HG02870 (cell line): ENCODE measurements at regions not wholly inside any gene's neighbourhood (a gene's known extent, or its start where the extent isn't known, plus 50 kb on each side); places are given as distances from the start of the nearest gene placed in this dataset.
"Not testable (repeated sequence)": the region's sequence is repeated elsewhere in the genome, so short reads cannot be mapped to it uniquely, and the experiment has no call there.

Experiments used
- ATAC-seq: cut with Tn5 transposase; IDR thresholded peaks from one replicate; pipeline ENCODE4 v1.9.1; 2021; ENCODE audit warnings: mild to moderate bottlenecking, moderate library complexity; ENCODE audit not compliant: unreplicated experiment

DNA sequence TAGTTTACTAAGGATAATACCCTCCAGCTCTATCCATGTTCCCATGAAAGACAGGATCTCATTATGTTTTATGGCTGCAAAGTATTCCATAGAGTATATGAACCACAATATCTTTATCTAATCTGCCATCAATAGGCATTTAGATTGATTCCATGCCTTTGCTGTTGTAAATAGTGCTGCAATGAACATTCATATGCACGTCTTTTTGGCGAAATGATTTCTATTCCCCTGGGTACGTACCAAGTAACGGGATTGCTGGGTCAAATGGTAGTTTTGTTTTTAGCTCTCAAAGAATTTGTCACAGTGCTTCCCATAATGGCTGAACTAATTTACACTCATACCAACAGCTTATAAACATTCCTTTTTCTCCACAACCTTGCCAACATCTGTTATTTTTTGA is 750.9 kb downstream of the BRINP3 start:
- no peak for ATAC-seq

- ATAC-seq, result no peak
Observed at GRCh38 chr1:189751311-189751710, 726.4 kb downstream of the BRINP3 start.

GRCh38 chr1:189752461-189752995 is 725.1 kb downstream of the BRINP3 start:
- no peak for ATAC-seq

GRCh38 chr1:189755100-189755499 is 722.6 kb downstream of the BRINP3 start:
- not testable (repeated sequence) for ATAC-seq

- ATAC-seq, result no peak
Observed at GRCh38 chr1:189764391-189765320, 713.0 kb downstream of the BRINP3 start.

DNA sequence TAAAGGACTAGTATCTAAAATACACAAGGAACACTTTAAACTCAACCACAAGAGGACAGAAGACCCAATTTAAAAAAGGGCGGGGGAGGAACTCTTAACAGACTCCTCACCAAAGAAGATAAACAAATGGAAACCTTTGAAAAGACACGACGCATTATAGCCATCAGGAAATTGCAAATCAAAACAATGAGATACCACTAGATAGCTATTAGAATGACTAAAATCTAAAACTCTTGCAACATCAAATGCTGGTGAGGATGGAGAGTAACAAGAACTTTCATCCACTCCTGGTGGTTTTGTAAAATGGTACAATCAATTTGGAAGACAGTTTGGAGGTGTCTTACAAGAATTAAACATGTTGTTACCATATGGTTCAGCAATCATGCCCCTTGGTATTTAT is 708.2 kb downstream of the BRINP3 start:
- ATAC-seq, result no peak

GRCh38 chr1:189774721-189775287 is 702.9 kb downstream of the BRINP3 start:
- no peak for ATAC-seq

DNA sequence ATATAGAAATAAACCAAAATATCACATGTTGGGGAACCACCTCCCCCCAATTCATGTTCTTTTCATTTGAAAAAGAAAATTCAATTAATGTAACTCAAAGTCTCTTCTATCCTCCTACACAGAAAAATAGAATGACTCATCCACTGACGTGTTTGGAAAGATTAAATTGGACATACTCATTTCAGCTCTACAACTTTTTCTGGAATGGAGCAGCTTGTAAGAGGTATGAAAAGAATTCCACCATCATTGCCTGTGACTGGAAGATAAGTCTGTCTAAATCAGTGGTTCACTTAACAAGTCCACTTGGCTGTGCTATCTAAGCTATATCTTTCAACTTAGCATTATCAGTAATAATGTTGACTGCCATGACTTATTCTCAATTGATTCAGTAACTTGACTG is 702.3 kb downstream of the BRINP3 start:
- no peak for ATAC-seq

DNA sequence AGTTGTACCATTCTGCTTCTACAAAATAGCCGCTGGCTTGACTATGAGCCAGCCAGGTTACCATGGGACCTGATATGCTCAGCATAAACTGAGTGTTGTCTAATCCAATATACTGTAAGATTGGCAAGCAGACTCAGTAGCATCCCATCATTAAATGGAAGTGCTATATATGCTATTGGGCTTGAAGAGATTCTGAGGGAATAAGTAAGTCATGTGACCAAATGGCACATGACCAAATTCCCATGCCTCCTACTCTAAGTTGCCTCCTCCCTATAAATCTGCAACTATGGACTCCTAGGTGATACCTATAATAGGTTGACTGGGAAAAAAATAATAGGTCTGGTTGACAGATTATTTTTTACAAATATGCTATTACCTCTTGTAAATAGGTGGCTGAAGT is 698.6 kb downstream of the BRINP3 start:
- ATAC-seq, result no peak

DNA sequence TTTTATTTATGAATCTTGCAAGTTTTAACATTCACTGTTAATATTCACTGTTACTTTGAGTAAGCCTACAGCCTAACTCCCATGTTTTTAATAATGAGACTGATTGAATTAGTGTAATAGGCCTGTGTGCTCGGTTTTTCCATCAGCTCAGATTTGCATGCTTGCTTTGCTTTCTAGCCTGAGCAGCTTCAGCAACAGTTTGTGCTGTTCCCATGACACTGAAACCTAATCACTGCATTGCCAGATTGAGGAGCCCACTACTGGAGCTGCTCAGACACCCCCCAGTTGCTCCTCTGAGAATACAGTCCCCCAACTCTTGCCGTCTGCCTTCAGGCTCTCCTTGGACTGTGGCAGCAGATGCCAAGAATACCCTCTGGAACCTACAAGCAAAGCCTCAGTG is 695.4 kb downstream of the BRINP3 start:
- ATAC-seq, result no peak

- no peak for ATAC-seq
Observed at GRCh38 chr1:189783456-189783855, 694.2 kb downstream of the BRINP3 start.

GRCh38 chr1:189786761-189787160 is 690.9 kb downstream of the BRINP3 start:
- no peak for ATAC-seq

DNA sequence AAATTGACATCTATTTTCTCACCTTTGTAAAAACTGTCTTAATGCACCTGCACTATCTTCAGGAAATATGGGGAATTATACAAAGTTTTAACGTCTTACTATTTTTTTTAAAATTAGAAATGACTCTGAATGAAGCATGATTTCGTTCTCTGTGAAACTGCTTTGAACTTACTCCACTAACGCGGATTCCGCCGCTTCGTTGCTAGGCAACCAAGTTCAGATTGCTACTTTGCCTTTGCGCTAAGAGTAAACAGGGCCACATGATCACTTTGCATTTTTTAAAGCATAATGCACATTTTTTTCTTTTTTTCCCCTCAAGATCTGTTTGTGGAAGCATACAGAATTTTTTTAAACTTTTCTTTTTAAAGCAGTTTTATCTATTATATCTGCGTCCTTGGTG is 690.5 kb downstream of the BRINP3 start:
- no peak for ATAC-seq

DNA sequence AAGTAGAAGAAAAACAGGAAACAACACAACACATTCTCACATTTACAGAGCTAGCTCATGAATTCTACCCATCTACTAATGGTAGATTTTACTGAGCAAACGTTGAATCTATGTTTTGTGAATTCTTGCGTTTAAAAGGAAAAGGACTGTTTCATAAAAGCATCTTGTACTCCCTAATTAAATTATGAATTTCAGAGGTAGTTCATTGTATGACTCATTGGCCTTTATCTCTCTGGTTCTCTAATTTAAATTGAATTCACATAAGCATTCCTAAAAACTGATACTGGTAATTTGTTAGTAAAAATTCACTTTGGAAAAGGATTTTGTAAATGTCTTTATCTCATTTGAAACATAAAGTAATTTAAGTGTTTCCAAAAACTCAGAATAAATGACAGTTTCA is 687.3 kb downstream of the BRINP3 start:
- ATAC-seq, result no peak

DNA sequence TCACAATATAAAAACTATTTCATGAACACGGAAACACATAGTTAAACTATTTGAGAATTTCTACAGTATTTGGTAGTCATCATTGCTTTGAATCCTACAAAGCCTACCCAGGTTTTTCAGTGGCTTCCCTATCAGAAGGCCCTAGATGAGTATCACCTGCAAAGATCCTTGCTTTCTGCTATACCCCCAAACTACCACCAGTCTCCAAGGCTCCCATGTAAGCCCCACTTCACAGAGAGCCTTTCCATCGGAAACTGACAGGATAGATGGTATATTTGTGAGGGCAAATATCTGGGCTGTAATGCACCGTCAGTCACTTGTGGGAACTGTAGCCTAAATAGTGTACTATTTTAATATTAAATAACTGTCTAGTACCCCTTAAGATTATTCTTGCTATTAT is 674.3 kb downstream of the BRINP3 start:
- ATAC-seq, result no peak

DNA sequence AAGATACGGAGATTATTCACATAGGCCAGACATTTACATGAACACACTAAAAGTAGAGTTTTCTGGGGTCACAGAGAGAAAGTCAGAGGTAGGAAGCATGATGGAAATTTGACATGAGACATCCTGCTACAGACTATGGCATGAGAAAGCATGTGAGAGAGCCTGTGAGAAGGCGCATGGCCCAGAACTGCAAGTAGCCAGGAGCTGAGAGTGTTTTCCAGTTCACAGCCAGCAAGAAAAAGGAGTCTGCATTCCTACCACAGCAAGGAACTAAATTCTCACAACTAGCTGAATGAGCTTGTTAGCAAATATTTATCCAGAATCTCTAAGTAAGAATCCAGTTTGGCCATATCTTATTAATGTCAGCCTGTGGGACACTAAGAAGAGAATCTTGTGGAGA is 673.3 kb downstream of the BRINP3 start:
- ATAC-seq, result no peak

- ATAC-seq, result no peak
Observed at GRCh38 chr1:189805735-189806134, 671.9 kb downstream of the BRINP3 start.

GRCh38 chr1:189810639-189811038 is 667.0 kb downstream of the BRINP3 start:
- not testable (repeated sequence) for ATAC-seq

DNA sequence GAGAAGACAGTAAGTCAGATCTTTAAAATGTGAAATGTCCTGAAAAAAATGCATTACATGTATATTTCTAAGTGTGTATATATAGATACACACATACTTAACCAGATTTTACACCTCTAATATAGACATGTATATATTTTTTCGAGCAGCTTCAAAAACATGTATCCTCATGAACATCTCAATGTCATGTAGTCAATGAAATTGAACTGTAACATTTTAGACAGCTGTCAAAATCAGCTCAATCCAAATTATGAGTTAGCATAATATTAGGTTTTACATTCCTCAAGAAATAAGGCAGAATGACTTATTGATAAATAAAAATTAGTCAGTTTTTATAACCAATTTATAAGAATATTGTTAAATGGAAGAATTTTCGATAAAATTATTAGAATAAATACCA is 665.7 kb downstream of the BRINP3 start:
- no peak for ATAC-seq

DNA sequence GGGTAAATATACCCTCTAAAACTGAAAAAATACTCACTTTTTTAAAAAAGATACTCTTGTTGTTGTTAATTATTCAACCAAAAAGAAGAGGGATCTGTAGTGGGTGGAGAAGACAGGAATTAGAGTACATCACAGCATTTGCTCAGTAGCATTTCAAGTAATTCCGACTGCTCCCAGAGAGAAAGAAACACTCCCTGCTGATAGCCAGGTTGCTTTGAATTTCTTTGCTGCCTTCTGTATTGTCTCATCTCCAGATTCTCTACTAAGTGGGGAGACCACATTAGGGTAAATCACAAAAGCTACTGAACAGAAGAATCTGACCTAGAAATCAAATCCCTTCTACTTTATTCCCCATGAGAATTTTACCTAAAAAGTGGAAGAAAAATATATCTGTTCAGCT is 661.1 kb downstream of the BRINP3 start:
- no peak for ATAC-seq

DNA sequence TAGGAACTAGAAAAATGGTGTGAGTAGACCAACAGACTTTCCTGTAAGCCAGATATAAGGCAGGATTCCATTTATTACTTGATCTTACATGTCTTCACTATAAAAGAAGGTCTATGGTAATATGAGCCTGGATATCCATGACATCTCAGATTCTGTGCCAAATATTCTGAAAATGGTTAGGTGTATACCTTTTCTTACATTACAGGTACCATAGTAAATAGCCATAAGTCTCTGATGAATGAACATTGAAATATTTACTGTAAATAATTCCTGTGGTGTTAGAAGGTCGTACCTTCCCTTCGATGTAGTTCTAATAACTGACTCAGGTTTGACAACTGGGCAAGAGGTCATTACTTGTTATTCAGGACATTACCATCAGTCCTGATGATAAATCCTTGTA is 657.9 kb downstream of the BRINP3 start:
- ATAC-seq, result no peak

- ATAC-seq, result no peak
Observed at GRCh38 chr1:189821833-189822232, 655.8 kb downstream of the BRINP3 start.
